Body of pancreas (tissue), 4 donors: ENCODE measurements at regions not wholly inside any gene's neighbourhood (a gene's known extent, or its start where the extent isn't known, plus 50 kb on each side); places are given as distances from the start of the nearest gene placed in this dataset.

Experiments
- CTCF ChIP-seq, 7 experiments: fragments of 450-650 bp in 4 of 7; fragments of 200-600 bp in 3 of 7; sonication (generic) in 3 of 7; IDR thresholded peaks; one replicate each; pipeline ENCODE4 v1.5.1; 2016 to 2019; ENCODE audit warnings: antibody characterized with exemption in 7 of 7
- POLR2A ChIP-seq, 3 donors: fragments of 450-650 bp; IDR thresholded peaks; one replicate each; pipeline ENCODE4 v1.6.1; 2016; ENCODE audit warnings: antibody characterized with exemption in 3 of 3, mild to moderate bottlenecking in 2 of 3

- TF ChIP-seq CTCF (IDR thresholded peaks at IDR 0.05) (no peak), POLR2A (IDR thresholded peaks at IDR 0.05) (no peak)
Measured at GRCh38 chr1:232388363-232388762, 241.6 kb downstream of the SIPA1L2 start.
